ENCODE measurements at regions not wholly inside any gene's neighbourhood (a gene's known extent, or its start where the extent isn't known, plus 50 kb on each side); places are given as distances from the start of the nearest gene placed in this dataset.

DNA sequence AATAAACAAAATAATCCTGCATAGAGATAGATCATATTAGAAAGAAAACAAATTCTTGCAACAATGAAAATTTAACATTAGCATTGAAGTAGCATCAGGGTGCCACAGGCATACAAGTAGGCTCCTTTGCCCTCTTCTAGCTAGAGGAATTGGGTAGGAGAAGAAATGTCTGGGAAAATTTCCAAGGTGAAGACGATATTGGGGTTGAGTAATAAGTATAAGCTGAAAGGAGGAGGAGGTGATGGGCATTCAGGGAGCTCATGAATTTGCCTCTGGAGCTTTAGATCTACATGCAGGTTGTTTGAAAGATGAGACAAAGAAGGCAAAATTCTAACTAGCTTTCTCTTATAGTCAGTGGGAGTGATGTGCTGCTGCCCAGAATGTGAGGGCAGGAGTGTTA lies 504.9 kb downstream of the CCDC85A start:
- in situ Hi-C loops (cut with HindIII; ENCODE audit: low sequenced_read_pairs), result no loop called here
- H3K4me3 ChIP-seq (ENCODE audit: low read depth, low read length), result no peak overlapping the region
- TF ChIP-seq, protein P1, sequence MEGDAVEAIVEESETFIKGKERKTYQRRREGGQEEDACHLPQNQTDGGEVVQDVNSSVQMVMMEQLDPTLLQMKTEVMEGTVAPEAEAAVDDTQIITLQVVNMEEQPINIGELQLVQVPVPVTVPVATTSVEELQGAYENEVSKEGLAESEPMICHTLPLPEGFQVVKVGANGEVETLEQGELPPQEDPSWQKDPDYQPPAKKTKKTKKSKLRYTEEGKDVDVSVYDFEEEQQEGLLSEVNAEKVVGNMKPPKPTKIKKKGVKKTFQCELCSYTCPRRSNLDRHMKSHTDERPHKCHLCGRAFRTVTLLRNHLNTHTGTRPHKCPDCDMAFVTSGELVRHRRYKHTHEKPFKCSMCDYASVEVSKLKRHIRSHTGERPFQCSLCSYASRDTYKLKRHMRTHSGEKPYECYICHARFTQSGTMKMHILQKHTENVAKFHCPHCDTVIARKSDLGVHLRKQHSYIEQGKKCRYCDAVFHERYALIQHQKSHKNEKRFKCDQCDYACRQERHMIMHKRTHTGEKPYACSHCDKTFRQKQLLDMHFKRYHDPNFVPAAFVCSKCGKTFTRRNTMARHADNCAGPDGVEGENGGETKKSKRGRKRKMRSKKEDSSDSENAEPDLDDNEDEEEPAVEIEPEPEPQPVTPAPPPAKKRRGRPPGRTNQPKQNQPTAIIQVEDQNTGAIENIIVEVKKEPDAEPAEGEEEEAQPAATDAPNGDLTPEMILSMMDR (IDR thresholded peaks at IDR 0.05; ENCODE audit: low read depth, low read length), result no peak
- DNase-seq (ENCODE audit: low read depth, low spot score), result no peak

DNA sequence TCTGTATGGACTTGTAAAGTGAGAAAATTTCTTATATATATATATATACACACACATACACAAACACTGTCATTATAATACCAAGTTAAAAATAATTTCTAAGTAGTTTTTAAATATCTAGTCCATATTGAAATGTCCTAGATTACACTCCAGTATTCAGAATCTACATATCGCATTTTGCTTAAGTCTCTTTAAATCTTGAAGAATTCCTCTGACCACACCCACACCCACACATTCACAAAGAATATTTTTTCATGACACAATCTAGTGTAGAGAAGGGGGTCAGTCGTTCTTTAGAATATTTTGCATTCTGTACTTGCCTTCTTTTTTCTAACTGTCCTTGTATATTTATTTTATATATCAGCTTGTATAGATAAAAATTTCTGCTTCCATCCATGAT lies 509.7 kb downstream of the CCDC85A start:
- no peak overlapping the region for H3K4me3 ChIP-seq (ENCODE audit: low read depth, low read length)
- TF ChIP-seq, protein P1 (IDR thresholded peaks at IDR 0.05; ENCODE audit: low read depth, low read length), result no peak
- no peak for DNase-seq (ENCODE audit: low read depth, low spot score)
- in situ Hi-C loops (cut with HindIII; ENCODE audit: low sequenced_read_pairs), result no loop called here

DNA sequence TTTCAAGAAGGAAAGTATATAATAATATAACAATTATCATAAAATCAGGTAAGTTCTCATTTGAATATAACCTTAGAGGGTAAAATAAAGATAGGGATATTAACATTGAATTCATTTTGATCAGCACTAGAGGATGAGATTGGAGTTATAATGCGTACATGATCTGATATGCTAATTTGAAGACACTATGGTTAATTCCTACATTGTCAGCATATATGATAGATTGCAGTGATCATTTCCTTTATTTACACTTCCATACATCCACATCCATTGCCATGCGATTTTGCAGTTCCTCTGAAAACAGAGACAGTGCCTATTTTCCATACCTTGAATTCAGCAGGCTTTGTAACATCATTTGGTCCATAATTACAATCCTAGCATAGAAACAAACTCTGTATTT lies 519.2 kb downstream of the CCDC85A start:
- in situ Hi-C loops (cut with HindIII; ENCODE audit: low sequenced_read_pairs), result no loop called here
- TF ChIP-seq, protein P1 (IDR thresholded peaks at IDR 0.05; ENCODE audit: low read depth, low read length), result no peak

DNA sequence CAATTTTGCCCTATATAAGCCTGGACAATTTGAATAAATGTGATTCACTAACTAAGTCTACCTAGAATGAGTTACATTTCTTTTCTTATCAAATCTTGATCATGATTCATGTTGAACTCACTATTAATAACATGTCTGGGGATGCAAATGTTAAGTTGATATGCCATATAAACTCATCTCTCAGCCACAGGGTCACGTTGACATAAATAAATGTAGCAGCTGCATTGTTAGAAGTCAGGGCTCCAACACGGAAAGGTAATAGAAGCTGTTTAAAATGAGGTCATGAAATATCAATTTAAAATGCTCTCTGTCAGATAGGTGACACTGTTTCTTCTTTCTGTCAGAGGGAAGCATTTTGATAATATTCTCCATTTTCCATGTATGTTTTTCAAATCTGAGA lies 521.9 kb downstream of the CCDC85A start:
- DNase-seq (ENCODE audit: low read depth, low spot score), result no peak
- in situ Hi-C loops (cut with HindIII; ENCODE audit: low sequenced_read_pairs), result no loop called here
- TF ChIP-seq, protein P1 (IDR thresholded peaks at IDR 0.05; ENCODE audit: low read depth, low read length), result no peak
- no peak overlapping the region for H3K4me3 ChIP-seq (ENCODE audit: low read depth, low read length)

More for the DNA sequence above, 519.2 kb downstream of the CCDC85A start:
- H3K4me3 ChIP-seq (ENCODE audit: low read depth, low read length), result no peak overlapping the region
- DNase-seq (ENCODE audit: low read depth, low spot score), result no peak

DNA sequence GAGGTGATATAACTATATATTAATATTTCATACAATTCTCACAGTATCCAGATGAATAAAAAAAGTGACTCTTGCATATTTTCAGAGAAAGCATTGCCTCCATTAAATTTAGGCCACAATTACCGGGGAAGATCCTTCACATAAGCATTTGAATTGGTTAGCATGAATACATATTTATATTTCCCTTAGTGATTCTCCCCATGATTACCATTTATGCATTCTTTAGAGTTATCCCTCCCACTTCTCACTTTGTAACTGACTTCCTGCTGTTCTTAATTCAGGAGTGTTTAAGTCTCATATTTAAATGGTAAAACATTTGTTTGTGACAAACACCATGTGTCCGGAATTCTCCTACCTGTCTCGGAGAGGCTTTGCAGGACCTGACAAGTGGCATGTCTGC lies 523.4 kb downstream of the CCDC85A start:
- TF ChIP-seq, protein P1 (IDR thresholded peaks at IDR 0.05; ENCODE audit: low read depth, low read length), result no peak
- DNase-seq (ENCODE audit: low read depth, low spot score), result no peak
- no peak overlapping the region for H3K4me3 ChIP-seq (ENCODE audit: low read depth, low read length)
- in situ Hi-C loops (cut with HindIII; ENCODE audit: low sequenced_read_pairs), result no loop called here

DNA sequence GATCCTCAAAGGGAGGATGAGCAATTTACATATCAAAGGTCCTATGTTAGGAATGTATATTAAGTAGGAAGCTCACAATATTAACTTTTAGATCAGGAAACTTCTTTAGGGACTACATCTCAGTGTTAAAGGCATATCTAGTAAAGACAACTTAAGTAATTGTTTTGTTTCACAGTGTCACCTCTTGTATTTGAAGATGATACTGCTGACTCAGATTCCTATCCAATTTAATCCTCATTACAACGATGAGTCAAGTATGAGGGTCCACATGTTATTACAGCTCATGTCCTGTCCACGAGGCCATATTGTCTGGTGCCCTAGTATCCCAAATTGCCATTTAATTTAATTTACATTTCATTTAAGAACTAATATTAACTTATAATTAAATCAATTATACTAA lies 523.9 kb downstream of the CCDC85A start:
- no peak for DNase-seq (ENCODE audit: low read depth, low spot score)
- H3K4me3 ChIP-seq (ENCODE audit: low read depth, low read length), result no peak overlapping the region
- TF ChIP-seq, protein P1 (IDR thresholded peaks at IDR 0.05; ENCODE audit: low read depth, low read length), result no peak
- in situ Hi-C loops (cut with HindIII; ENCODE audit: low sequenced_read_pairs), result no loop called here

DNA sequence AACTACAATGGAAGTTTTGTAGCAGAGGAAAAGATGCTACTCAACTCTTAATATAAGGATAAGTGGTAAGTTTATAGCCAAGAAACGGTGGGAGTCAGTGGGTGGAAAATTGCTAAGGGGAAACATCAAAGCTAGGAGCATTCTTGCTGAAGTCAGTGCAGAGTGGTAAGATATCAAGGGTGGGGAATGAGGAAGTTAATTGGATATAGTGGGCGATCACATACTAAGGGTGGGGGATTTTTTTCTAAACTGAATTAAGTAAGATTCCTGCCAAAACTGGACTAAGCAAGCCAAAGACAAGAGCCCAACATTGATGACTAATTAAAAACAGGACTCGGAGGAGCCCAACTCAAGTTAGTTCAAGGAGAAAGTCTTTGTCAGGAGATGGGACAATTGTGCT lies 525.4 kb downstream of the CCDC85A start:
- in situ Hi-C loops (cut with HindIII; ENCODE audit: low sequenced_read_pairs), result no loop called here
- no peak overlapping the region for H3K4me3 ChIP-seq (ENCODE audit: low read depth, low read length)
- TF ChIP-seq, protein P1 (IDR thresholded peaks at IDR 0.05; ENCODE audit: low read depth, low read length), result no peak
- DNase-seq (ENCODE audit: low read depth, low spot score), result no peak

Measured in astrocyte of the spinal cord (primary cell).